ENCODE measurements at regions not wholly inside any gene's neighbourhood (a gene's known extent, or its start where the extent isn't known, plus 50 kb on each side); places are given as distances from the start of the nearest gene placed in this dataset.
A peak's percentile ranks its signal among the peaks of the same experiment; 100 is the strongest.

DNA sequence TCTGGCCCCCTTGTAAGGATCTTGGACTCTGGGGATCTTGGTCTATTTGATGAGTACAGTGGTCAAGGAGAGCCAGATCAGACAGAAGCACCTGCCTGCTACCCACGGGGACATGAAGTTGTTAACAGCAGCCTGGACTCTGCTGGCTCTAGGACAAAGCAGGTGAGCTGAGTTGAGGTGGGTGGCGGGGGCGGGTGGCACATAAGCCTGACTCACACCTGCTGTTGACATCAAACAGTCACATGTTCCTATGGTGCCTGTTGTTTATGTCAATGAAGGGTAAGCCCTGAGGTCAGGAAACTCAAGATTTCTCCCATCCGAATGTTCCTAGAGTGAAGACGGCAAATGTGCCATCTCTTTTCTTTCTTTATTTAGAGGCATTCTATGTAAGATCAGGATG is 50.1 kb upstream of the CLNK start:
- DNase-seq: peak in 1 of 2 donors; percentile 8
- H3K9me3 Mint-ChIP-seq: no peaks in the 10 kb centered on the region
- Histone ChIP-seq H3K27me3 (ENCODE audit: control insufficient read depth, insufficient read depth, low read length) (no peaks in the 10 kb centered on the region), H3K4me1 (ENCODE audit: control insufficient read depth, insufficient read depth, low read length) (peaks cover 4% of the 10 kb centered on the region), H3K9me3 (ENCODE audit: control insufficient read depth, insufficient read depth, low read length) (no peaks in the 10 kb centered on the region), H3K36me3 (ENCODE audit: control insufficient read depth, insufficient read depth, low read length) (no peaks in the 10 kb centered on the region), H3K4me3 (ENCODE audit: low read length) (no peak overlapping the region), H3K27ac (ENCODE audit: low read length) (no peak overlapping the region)
- intact Hi-C loops (cut with micrococcal nuclease): no loop called here
- TF ChIP-seq, protein P1, sequence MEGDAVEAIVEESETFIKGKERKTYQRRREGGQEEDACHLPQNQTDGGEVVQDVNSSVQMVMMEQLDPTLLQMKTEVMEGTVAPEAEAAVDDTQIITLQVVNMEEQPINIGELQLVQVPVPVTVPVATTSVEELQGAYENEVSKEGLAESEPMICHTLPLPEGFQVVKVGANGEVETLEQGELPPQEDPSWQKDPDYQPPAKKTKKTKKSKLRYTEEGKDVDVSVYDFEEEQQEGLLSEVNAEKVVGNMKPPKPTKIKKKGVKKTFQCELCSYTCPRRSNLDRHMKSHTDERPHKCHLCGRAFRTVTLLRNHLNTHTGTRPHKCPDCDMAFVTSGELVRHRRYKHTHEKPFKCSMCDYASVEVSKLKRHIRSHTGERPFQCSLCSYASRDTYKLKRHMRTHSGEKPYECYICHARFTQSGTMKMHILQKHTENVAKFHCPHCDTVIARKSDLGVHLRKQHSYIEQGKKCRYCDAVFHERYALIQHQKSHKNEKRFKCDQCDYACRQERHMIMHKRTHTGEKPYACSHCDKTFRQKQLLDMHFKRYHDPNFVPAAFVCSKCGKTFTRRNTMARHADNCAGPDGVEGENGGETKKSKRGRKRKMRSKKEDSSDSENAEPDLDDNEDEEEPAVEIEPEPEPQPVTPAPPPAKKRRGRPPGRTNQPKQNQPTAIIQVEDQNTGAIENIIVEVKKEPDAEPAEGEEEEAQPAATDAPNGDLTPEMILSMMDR (IDR thresholded peaks at IDR 0.05): no peak
- no peak for ATAC-seq
- 87% methylated on average over 5 of the region's 5 CpGs for WGBS (ENCODE audit: insufficient coverage)
- H3K4me1 Mint-ChIP-seq: peaks cover 23 to 26% of the 10 kb centered on the region in 2 donors
- H3K36me3 Mint-ChIP-seq: no peaks in the 10 kb centered on the region
- peaks cover 0 to 8% of the 10 kb centered on the region in 2 donors for H3K27me3 Mint-ChIP-seq (ENCODE audit: low read depth in 2 of 2)
- no peak overlapping the region for H3K4me3 Mint-ChIP-seq
- no peak overlapping the region for H3K27ac Mint-ChIP-seq
